HUES6 (cell line): ENCODE measurements at regions not wholly inside any gene's neighbourhood (a gene's known extent, or its start where the extent isn't known, plus 50 kb on each side); places are given as distances from the start of the nearest gene placed in this dataset.

Experiments used
- H3K27ac ChIP-seq: 2 replicates; pipeline ENCODE4 v1.7.0; 2013; ENCODE audit warnings: low read depth, mild to moderate bottlenecking, low read length, inconsistent platforms
- H3K27me3 ChIP-seq: 2 replicates; pipeline ENCODE4 v1.6.1; 2013; ENCODE audit warnings: low read length; ENCODE audit not compliant: control insufficient read depth, insufficient read depth
- H3K36me3 ChIP-seq: 2 replicates; pipeline ENCODE4 v1.6.1; 2013; ENCODE audit warnings: low read length; ENCODE audit not compliant: control insufficient read depth, insufficient read depth
- H3K4me1 ChIP-seq: 2 replicates; pipeline ENCODE4 v1.6.1; 2013; ENCODE audit warnings: low read length; ENCODE audit not compliant: control insufficient read depth, insufficient read depth
- H3K4me3 ChIP-seq: 2 replicates; pipeline ENCODE4 v1.5.1; 2013; ENCODE audit warnings: low read depth, low read length
- H3K9ac ChIP-seq: one replicate; pipeline ENCODE4 v1.6.1; 2013; ENCODE audit warnings: mild to moderate bottlenecking, low read length
- H3K9me3 ChIP-seq: 2 replicates; pipeline ENCODE4 v1.6.1; 2013; ENCODE audit warnings: low read depth, low read length; ENCODE audit not compliant: control insufficient read depth, insufficient read depth

- no peaks in the 10 kb centered on the region for H3K4me1 ChIP-seq
- no peaks in the 10 kb centered on the region for H3K9me3 ChIP-seq
- no peak overlapping the region for H3K9ac ChIP-seq
- no peak overlapping the region for H3K4me3 ChIP-seq
- no peaks in the 10 kb centered on the region for H3K36me3 ChIP-seq
- H3K27ac ChIP-seq, result no peak overlapping the region
- H3K27me3 ChIP-seq, result no peaks in the 10 kb centered on the region
Observed at GRCh38 chr15:93645594-93645993, 556.6 kb upstream of the RGMA start.

DNA sequence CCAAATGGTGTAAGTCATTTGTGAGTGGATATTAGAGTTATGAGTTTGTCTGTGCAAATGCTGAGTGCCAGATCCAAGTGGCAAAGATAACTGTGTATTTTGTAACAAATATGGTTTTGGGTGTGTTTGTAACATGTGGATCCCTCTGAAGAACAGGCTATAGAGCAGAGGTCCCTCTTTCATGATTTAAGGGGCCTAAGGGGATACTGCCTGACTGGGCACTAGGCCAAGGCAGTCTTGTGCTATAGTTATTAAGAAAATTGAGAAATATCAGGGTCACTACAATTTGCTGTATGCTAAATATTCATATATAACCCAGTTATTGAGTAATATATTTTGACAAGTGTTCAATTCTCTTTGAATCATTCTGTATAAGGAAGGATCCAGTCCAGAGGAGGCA lies 555.6 kb upstream of the RGMA start:
- Histone ChIP-seq H3K27ac (no peak overlapping the region), H3K4me3 (no peak overlapping the region)

DNA sequence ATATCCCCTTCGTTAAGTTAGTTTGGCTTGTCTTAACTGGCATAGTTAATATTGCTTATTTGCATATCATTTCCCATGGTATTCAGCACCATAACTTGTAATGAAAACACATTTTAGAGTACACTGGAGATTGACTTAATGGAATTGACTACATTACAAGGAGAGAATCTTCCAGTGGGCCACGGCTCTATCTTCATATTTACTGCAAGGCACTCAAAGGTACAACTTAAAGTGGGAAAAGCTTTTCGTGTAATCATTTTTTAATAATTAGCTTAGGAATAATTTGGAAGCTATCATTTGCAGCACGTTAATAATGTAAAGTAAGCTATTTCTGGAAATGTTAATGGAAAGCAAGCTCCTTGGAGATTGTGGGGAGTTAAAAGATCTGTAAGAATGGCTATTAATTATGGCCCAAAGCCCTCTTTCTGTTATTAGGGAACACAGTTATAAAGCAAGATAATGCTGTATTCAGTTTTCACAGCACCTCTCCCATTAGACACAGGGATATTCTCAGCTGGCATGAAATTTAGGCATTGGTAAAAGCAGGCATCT lies 551.5 kb upstream of the RGMA start:
- Histone ChIP-seq H3K9me3 (no peaks in the 10 kb centered on the region), H3K27ac (no peak overlapping the region), H3K27me3 (no peaks in the 10 kb centered on the region), H3K4me1 (no peaks in the 10 kb centered on the region), H3K36me3 (no peaks in the 10 kb centered on the region), H3K4me3 (no peak overlapping the region), H3K9ac (no peak overlapping the region)

More for the DNA sequence above, 555.6 kb upstream of the RGMA start:
- Histone ChIP-seq H3K36me3 (no peaks in the 10 kb centered on the region), H3K27me3 (no peaks in the 10 kb centered on the region), H3K4me1 (no peaks in the 10 kb centered on the region), H3K9ac (no peak overlapping the region), H3K9me3 (no peaks in the 10 kb centered on the region)

GRCh38 chr15:93631958-93632618 lies 543.1 kb upstream of the RGMA start:
- no peaks in the 10 kb centered on the region for H3K27me3 ChIP-seq
- no peaks in the 10 kb centered on the region for H3K4me1 ChIP-seq
- H3K27ac ChIP-seq, result no peak overlapping the region
- no peaks in the 10 kb centered on the region for H3K36me3 ChIP-seq
- H3K9me3 ChIP-seq, result no peaks in the 10 kb centered on the region
- H3K9ac ChIP-seq, result no peak overlapping the region
- H3K4me3 ChIP-seq, result no peak overlapping the region

DNA sequence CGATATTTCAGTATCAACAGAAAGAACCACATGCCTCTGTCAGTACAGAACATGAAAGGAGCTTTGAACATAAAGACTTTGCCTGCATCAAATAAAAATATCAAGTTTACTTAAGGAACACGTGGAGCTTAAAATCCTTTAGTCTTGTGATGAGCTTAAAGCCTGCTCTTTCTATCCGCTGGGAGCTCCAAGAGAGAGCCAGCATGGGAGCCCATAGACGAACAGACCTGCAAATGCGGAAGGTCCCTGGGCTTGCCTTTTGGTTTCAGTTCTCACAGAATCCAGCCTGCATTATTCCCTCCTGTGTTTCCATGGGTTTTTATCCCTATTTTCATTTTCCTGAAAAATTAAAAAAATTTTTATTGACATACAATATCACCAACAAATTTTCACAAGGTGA lies 530.6 kb upstream of the RGMA start:
- no peaks in the 10 kb centered on the region for H3K36me3 ChIP-seq
- H3K9me3 ChIP-seq, result no peaks in the 10 kb centered on the region
- no peak overlapping the region for H3K27ac ChIP-seq
- H3K9ac ChIP-seq, result no peak overlapping the region
- no peaks in the 10 kb centered on the region for H3K4me1 ChIP-seq
- no peaks in the 10 kb centered on the region for H3K27me3 ChIP-seq
- no peak overlapping the region for H3K4me3 ChIP-seq

- no peaks in the 10 kb centered on the region for H3K9me3 ChIP-seq
Observed at GRCh38 chr15:93617443-93617842, 528.4 kb upstream of the RGMA start.

DNA sequence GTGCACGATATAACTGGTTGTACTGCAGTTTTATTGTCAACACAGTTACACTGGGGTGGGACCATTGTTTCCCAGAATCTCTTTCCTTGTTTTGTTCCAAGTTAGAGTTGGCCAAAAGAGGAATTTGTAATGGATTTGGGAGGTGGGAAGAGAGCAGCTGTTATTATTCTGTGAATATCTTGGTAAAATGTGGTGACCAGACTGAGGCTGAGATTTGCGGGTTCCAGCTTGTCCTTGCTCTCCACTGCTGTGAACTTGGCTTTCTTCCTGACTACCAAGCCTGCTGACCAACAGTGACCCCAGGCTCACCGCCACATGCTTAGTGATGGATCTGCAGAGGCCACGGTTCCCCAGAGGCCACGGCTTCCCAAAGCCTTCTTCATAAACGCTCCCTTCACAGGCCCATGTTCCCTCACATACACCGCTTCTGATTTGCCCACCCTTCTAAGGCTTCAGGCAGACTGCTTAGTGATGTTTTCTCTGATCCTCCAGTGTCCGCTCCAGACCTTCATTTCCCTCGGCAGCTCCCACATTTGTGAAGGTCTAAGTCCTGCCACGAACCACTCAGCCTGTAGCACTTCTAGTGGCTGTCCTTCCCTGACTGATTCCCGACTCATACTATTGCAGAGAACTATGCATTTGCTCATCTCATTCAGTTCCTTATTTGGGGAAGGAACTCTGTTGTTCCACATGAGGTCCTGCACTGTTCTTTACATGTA lies 525.5 kb upstream of the RGMA start:
- no peaks in the 10 kb centered on the region for H3K9me3 ChIP-seq
- H3K27me3 ChIP-seq, result no peaks in the 10 kb centered on the region
- no peak overlapping the region for H3K27ac ChIP-seq
- no peak overlapping the region for H3K4me3 ChIP-seq
- no peaks in the 10 kb centered on the region for H3K4me1 ChIP-seq
- H3K36me3 ChIP-seq, result no peaks in the 10 kb centered on the region
- H3K9ac ChIP-seq, result no peak overlapping the region

More at GRCh38 chr15:93617443-93617842, 528.4 kb upstream of the RGMA start:
- H3K9ac ChIP-seq, result no peak overlapping the region
- no peak overlapping the region for H3K27ac ChIP-seq
- no peaks in the 10 kb centered on the region for H3K36me3 ChIP-seq
- H3K27me3 ChIP-seq, result no peaks in the 10 kb centered on the region
- no peak overlapping the region for H3K4me3 ChIP-seq
- H3K4me1 ChIP-seq, result no peaks in the 10 kb centered on the region

GRCh38 chr15:93613386-93613785 lies 524.4 kb upstream of the RGMA start:
- Histone ChIP-seq H3K4me3 (no peak overlapping the region), H3K9ac (no peak overlapping the region), H3K9me3 (no peaks in the 10 kb centered on the region), H3K4me1 (no peaks in the 10 kb centered on the region), H3K36me3 (no peaks in the 10 kb centered on the region), H3K27me3 (no peaks in the 10 kb centered on the region), H3K27ac (no peak overlapping the region)

- H3K9me3 ChIP-seq, result no peaks in the 10 kb centered on the region
- H3K27me3 ChIP-seq, result no peaks in the 10 kb centered on the region
- H3K36me3 ChIP-seq, result no peaks in the 10 kb centered on the region
- H3K4me1 ChIP-seq, result no peaks in the 10 kb centered on the region
- H3K27ac ChIP-seq, result no peak overlapping the region
- H3K9ac ChIP-seq, result no peak overlapping the region
- H3K4me3 ChIP-seq, result no peak overlapping the region
Observed at GRCh38 chr15:93612953-93613352, 523.9 kb upstream of the RGMA start.

GRCh38 chr15:93610944-93611343 lies 521.9 kb upstream of the RGMA start:
- H3K36me3 ChIP-seq, result no peaks in the 10 kb centered on the region
- H3K27me3 ChIP-seq, result no peaks in the 10 kb centered on the region
- H3K27ac ChIP-seq, result no peak overlapping the region
- no peaks in the 10 kb centered on the region for H3K9me3 ChIP-seq
- no peak overlapping the region for H3K4me3 ChIP-seq
- H3K4me1 ChIP-seq, result no peaks in the 10 kb centered on the region
- H3K9ac ChIP-seq, result no peak overlapping the region

- no peaks in the 10 kb centered on the region for H3K27me3 ChIP-seq
- no peak overlapping the region for H3K4me3 ChIP-seq
- H3K9ac ChIP-seq, result no peak overlapping the region
- no peaks in the 10 kb centered on the region for H3K36me3 ChIP-seq
- no peak overlapping the region for H3K27ac ChIP-seq
- H3K9me3 ChIP-seq, result no peaks in the 10 kb centered on the region
- H3K4me1 ChIP-seq, result peaks cover 4% of the 10 kb centered on the region; the same call in 1 of the 2 replicates
Observed at GRCh38 chr15:93608643-93609148, 519.7 kb upstream of the RGMA start.
